HEK293 (cell line): ENCODE measurements at regions not wholly inside any gene's neighbourhood (a gene's known extent, or its start where the extent isn't known, plus 50 kb on each side); places are given as distances from the start of the nearest gene placed in this dataset.

Experiments
- CTCF ChIA-PET: fragments of 350-600 bp; formaldehyde crosslinking; extraction: SDS; loops from one replicate; lab custom pipeline; 2021; ENCODE audit warnings: antibody characterized with exemption; lab: Yijun Ruan, JAX
- POLR2A ChIA-PET: fragments of 300-600 bp; formaldehyde crosslinking; extraction: SDS; loops from one replicate; lab custom pipeline; 2020; ENCODE audit warnings: antibody characterized with exemption, inconsistent platforms; lab: Yijun Ruan, JAX
- H3K27ac ChIP-seq: fragments of 200-500 bp; sonication (Bioruptor generic); 2 replicates; pipeline ENCODE4 v1.5.1; 2014; ENCODE audit warnings: low read depth, low read length, control low read depth, inconsistent platforms; ENCODE audit errors: extremely low read depth
- H3K36me3 ChIP-seq, 2 experiments: fragments of 200-500 bp in 1 of 2; sonication (Bioruptor generic) in 1 of 2; 1 replicate in 1 of 2; 2 replicates in 1 of 2; pipeline ENCODE4 v1.5.1; 2014 to 2017; ENCODE audit warnings: inconsistent platforms in 2 of 2, low read length in 2 of 2; ENCODE audit not compliant: control insufficient read depth in 2 of 2, insufficient read depth in 1 of 2
- H3K4me1 ChIP-seq: fragments of 200-500 bp; sonication (Bioruptor generic); 2 replicates; pipeline ENCODE4 v1.5.1; 2014; ENCODE audit warnings: mild to moderate bottlenecking, low read length, inconsistent platforms; ENCODE audit not compliant: control insufficient read depth, insufficient read depth
- H3K4me3 ChIP-seq: 2 replicates; pipeline ENCODE4 v1.5.1; 2011; ENCODE audit warnings: low read depth, mild to moderate bottlenecking, control low read depth, low read length, moderate library complexity
- H3K9me3 ChIP-seq: fragments of 200-500 bp; sonication (Bioruptor generic); 2 replicates; pipeline ENCODE4 v1.5.1; 2014; ENCODE audit warnings: low read depth, low read length, inconsistent platforms; ENCODE audit not compliant: control insufficient read depth, insufficient read depth
- BCL6B ChIP-seq: fragments of 450-650 bp; formaldehyde crosslinking; IDR thresholded peaks from 2 replicates; pipeline ENCODE4 v1.5.1; 2017; ENCODE audit warnings: missing biosample characterization, missing genetic modification characterization
- CTCF ChIP-seq: fragments of 450-650 bp; formaldehyde crosslinking; IDR thresholded peaks from 2 replicates; pipeline ENCODE4 v1.5.1; 2016; ENCODE audit warnings: missing biosample characterization, missing genetic modification characterization
- HOXA7 ChIP-seq: sonication (generic); formaldehyde crosslinking; IDR thresholded peaks from 2 replicates; pipeline ENCODE4 v1.8.1; 2022; ENCODE audit warnings: missing genetic modification reagents, borderline replicate concordance
- KLF8 ChIP-seq: fragments of 450-650 bp; formaldehyde crosslinking; IDR thresholded peaks from 2 replicates; pipeline ENCODE4 v1.5.1; 2016; ENCODE audit warnings: missing biosample characterization, missing genetic modification characterization
- OSR2 ChIP-seq: fragments of 450-650 bp; formaldehyde crosslinking; IDR thresholded peaks from 2 replicates; pipeline ENCODE4 v1.5.1; 2016; ENCODE audit warnings: missing biosample characterization, missing genetic modification characterization
- TRIM28 ChIP-seq: IDR thresholded peaks from 2 replicates; pipeline ENCODE4 v1.6.1; 2011; ENCODE audit warnings: low read length, control low read depth, borderline replicate concordance
- ZBTB10 ChIP-seq: fragments of 450-650 bp; formaldehyde crosslinking; IDR thresholded peaks from 2 replicates; pipeline ENCODE4 v1.5.1; 2016; ENCODE audit warnings: missing biosample characterization, missing genetic modification characterization
- ZBTB26 ChIP-seq: fragments of 450-650 bp; formaldehyde crosslinking; optimal IDR thresholded peaks from 2 replicates; pipeline ENCODE3; 2016; ENCODE audit warnings: missing biosample characterization, mild to moderate bottlenecking, missing genetic modification characterization
- ZBTB7A ChIP-seq: fragments of 450-650 bp; formaldehyde crosslinking; IDR thresholded peaks from 2 replicates; pipeline ENCODE4 v1.5.1; 2016; ENCODE audit warnings: low read depth, missing biosample characterization, missing genetic modification characterization
- ZIC2 ChIP-seq: fragments of 450-650 bp; formaldehyde crosslinking; IDR thresholded peaks from 2 replicates; pipeline ENCODE4 v1.5.1; 2016; ENCODE audit warnings: missing biosample characterization, missing genetic modification characterization
- ZNF169 ChIP-seq: fragments of 450-650 bp; formaldehyde crosslinking; IDR thresholded peaks from 2 replicates; pipeline ENCODE4 v1.5.1; 2016; ENCODE audit warnings: missing biosample characterization, missing genetic modification characterization
- ZNF184 ChIP-seq: fragments of 450-650 bp; IDR thresholded peaks from 2 replicates; pipeline ENCODE4 v1.5.1; 2018; ENCODE audit warnings: missing biosample characterization, mild to moderate bottlenecking, missing genetic modification characterization
- ZNF19 ChIP-seq: fragments of 450-650 bp; formaldehyde crosslinking; IDR thresholded peaks from 2 replicates; pipeline ENCODE4; 2016; ENCODE audit warnings: missing biosample characterization, missing genetic modification characterization, low read depth
- ZNF37A ChIP-seq: fragments of 450-650 bp; IDR thresholded peaks from 2 replicates; pipeline ENCODE4 v1.5.1; 2018; ENCODE audit warnings: missing biosample characterization, missing genetic modification characterization
- ZNF48 ChIP-seq: fragments of 450-650 bp; formaldehyde crosslinking; IDR thresholded peaks from 2 replicates; pipeline ENCODE4 v1.5.1; 2016; ENCODE audit warnings: missing biosample characterization, missing genetic modification characterization
- ZNF580 ChIP-seq: fragments of 450-650 bp; formaldehyde crosslinking; IDR thresholded peaks from 2 replicates; pipeline ENCODE4 v1.5.1; 2016; ENCODE audit warnings: missing biosample characterization, missing genetic modification characterization
- ZNF585B ChIP-seq: fragments of 450-650 bp; formaldehyde crosslinking; IDR thresholded peaks from 2 replicates; pipeline ENCODE4 v1.5.1; 2016; ENCODE audit warnings: missing biosample characterization, missing genetic modification characterization
- ZNF610 ChIP-seq: fragments of 450-650 bp; formaldehyde crosslinking; IDR thresholded peaks from 2 replicates; pipeline ENCODE4 v1.5.1; 2016; ENCODE audit warnings: missing biosample characterization, missing genetic modification characterization, borderline replicate concordance
- ZNF621 ChIP-seq: fragments of 450-650 bp; formaldehyde crosslinking; IDR thresholded peaks from 2 replicates; pipeline ENCODE4 v1.5.1; 2017; ENCODE audit warnings: missing biosample characterization, missing genetic modification characterization
- ZNF654 ChIP-seq: fragments of 450-650 bp; formaldehyde crosslinking; IDR thresholded peaks from 2 replicates; pipeline ENCODE4 v1.5.1; 2016; ENCODE audit warnings: low read depth, missing biosample characterization, missing genetic modification characterization
- ZNF704 ChIP-seq: fragments of 450-650 bp; formaldehyde crosslinking; IDR thresholded peaks from 2 replicates; pipeline ENCODE4 v1.5.1; 2016; ENCODE audit warnings: missing biosample characterization, missing genetic modification characterization

GRCh38 chr16:51822471-51822870, 671.4 kb upstream of the SALL1 start (continued):
- TF ChIP-seq ZBTB10 (no peak), KLF8 (tag by site-specific recombination) (no peak), ZNF19 (tag by site-specific recombination) (no peak)

GRCh38 chr16:51821527-51821926, 670.5 kb upstream of the SALL1 start:
- no peak overlapping the region for H3K27ac ChIP-seq
- no peaks in the 10 kb centered on the region for H3K36me3 ChIP-seq
- CTCF ChIA-PET = interaction anchor here (5.8 kb wide), 1 partner anchor 161 kb away, joined by 41 read pairs; no protein-coding TSS in a partner anchor
- POLR2A ChIA-PET = no interaction called here
- no peak overlapping the region for H3K4me3 ChIP-seq
- no peaks in the 10 kb centered on the region for H3K9me3 ChIP-seq
- TF ChIP-seq TRIM28 (no peak), ZNF48 (no peak), HOXA7 (CRISPR knock-in tag) (no peak), ZNF621 (tag by site-specific recombination) (no peak), ZNF610 (tag by site-specific recombination) (no peak), ZBTB7A (tag by site-specific recombination) (no peak)
- no peaks in the 10 kb centered on the region for H3K4me1 ChIP-seq

GRCh38 chr16:51820176-51820575, 669.1 kb upstream of the SALL1 start:
- peaks cover 2% of the 10 kb centered on the region; the same call in 1 of the 2 replicates for H3K4me1 ChIP-seq
- no peaks in the 10 kb centered on the region for H3K36me3 ChIP-seq
- POLR2A ChIA-PET = no interaction called here
- TF ChIP-seq ZNF184 (no peak), ZBTB26 (no peak)
- no peak overlapping the region for H3K27ac ChIP-seq
- H3K9me3 ChIP-seq = no peaks in the 10 kb centered on the region
- CTCF ChIA-PET = interaction anchor here (0.6 to 5.8 kb wide), 3 partner anchors 9 to 1014 kb away, joined by 4 to 41 read pairs (median 17); no protein-coding TSS in a partner anchor
- no peak overlapping the region for H3K4me3 ChIP-seq

- peaks cover 5% of the 10 kb centered on the region; the same call in 1 of the 2 replicates for H3K4me1 ChIP-seq
- no peak for TF ChIP-seq ZNF585B
- peak; percentile 35 for TF ChIP-seq ZNF654 (tag by site-specific recombination)
- TF ChIP-seq ZNF704 (tag by site-specific recombination) = no peak
- TF ChIP-seq ZIC2 (tag by site-specific recombination) = no peak
- peak; percentile 52; the same call in 1 of the 2 replicates for TF ChIP-seq ZNF580 (tag by site-specific recombination)
- no peak for TF ChIP-seq ZNF37A (tag by site-specific recombination)
- TF ChIP-seq ZNF169 (tag by site-specific recombination) = 0 out of 2 replicates have a peak, but pooled peaks have one; percentile 40
- TF ChIP-seq OSR2 (tag by site-specific recombination) = 0 out of 2 replicates have a peak, but pooled peaks have one; percentile 20
- peak; percentile 27; the same call in 1 of the 2 replicates for TF ChIP-seq CTCF
- peak; percentile 46 for TF ChIP-seq BCL6B
- POLR2A ChIA-PET = no interaction called here
- no peaks in the 10 kb centered on the region for H3K36me3 ChIP-seq
- no peak overlapping the region for H3K27ac ChIP-seq
- CTCF ChIA-PET = interaction anchor here (0.5 to 5.8 kb wide), 31 partner anchors 8 to 960 kb away, joined by 3 to 41 read pairs (median 4); no protein-coding TSS in a partner anchor
- no peaks in the 10 kb centered on the region for H3K9me3 ChIP-seq
- no peak overlapping the region for H3K4me3 ChIP-seq
These were observed 667.4 kb upstream of the SALL1 start for GRCh38 chr16:51818342-51818944.
